Endothelial cell of umbilical vein (primary cell): ENCODE measurements at regions not wholly inside any gene's neighbourhood (a gene's known extent, or its start where the extent isn't known, plus 50 kb on each side); places are given as distances from the start of the nearest gene placed in this dataset.

Source experiments
- CTCF ChIP-seq, 2 donors: IDR thresholded peaks; 1 replicate in 1 of 2; 2 replicates in 1 of 2; pipeline ENCODE4 v1.5.1; 2011; ENCODE audit warnings: low read length in 2 of 2, mild to moderate bottlenecking in 2 of 2, moderate library complexity in 2 of 2, control low read depth in 1 of 2, inconsistent platforms in 1 of 2, low read depth in 1 of 2; ENCODE audit not compliant: insufficient read depth in 1 of 2; ENCODE audit errors: extremely low read depth in 1 of 2
- MYC ChIP-seq: IDR thresholded peaks from one replicate; pipeline ENCODE4 v1.6.1; 2011; ENCODE audit warnings: mild to moderate bottlenecking, low read depth, low read length
- POLR2A ChIP-seq: IDR thresholded peaks from 2 replicates; pipeline ENCODE4 v1.6.1; 2012; ENCODE audit warnings: low read depth, mild to moderate bottlenecking, control low read depth, low read length
- POLR2AphosphoS5 ChIP-seq: IDR thresholded peaks from 2 replicates; pipeline ENCODE4 v1.6.1; 2012; ENCODE audit warnings: low read depth, mild to moderate bottlenecking, control low read depth, low read length, moderate library complexity; ENCODE audit not compliant: insufficient read depth
- TF ChIP-seq, protein P1 (sequence below): IDR thresholded peaks from 2 replicates; pipeline ENCODE4 v1.6.1; 2011; ENCODE audit not compliant: insufficient read depth, insufficient read length

DNA sequence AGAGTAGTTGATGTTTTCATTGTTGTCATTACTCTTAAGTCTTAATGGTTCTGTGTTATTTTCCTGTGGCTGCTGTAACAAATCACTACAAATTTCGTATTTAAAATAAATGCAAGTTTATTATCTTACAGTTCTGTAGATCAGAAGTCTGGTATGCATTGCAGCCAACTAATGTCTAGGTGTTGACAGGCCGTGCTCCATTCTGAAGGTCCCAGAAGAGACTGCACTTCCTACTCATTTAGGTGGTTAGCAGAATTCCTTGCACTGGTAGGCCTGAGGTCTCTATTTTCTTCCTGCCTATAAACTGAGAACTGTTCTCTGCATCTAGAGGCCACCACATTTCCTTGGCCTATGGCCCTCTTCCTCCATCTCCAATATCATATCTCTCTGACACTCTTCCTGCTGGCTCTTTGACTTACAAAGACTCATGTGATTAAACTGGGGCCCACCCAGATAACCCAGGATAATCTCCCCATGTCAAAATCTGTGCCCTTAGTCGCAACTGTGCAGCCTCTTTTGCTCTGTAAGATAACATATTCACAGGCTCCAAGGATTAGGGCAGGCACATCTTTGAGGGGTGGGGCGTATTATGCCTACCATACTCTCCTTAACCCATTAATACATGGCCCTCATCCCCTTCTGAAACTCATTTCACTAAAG is 468.4 kb downstream of the FOXO1 start:
- TF ChIP-seq POLR2A = no peak
- TF ChIP-seq CTCF (IDR thresholded peaks at IDR 0.05; ENCODE audit: extremely low read depth in 1 of 2, insufficient read depth in 1 of 2, low read depth in 1 of 2, low read length in 2 of 2) = no peak
- TF ChIP-seq, protein P1, sequence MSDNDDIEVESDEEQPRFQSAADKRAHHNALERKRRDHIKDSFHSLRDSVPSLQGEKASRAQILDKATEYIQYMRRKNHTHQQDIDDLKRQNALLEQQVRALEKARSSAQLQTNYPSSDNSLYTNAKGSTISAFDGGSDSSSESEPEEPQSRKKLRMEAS = no peak
- TF ChIP-seq POLR2AphosphoS5 = no peak
- TF ChIP-seq MYC = no peak
